Right forelimb (tissue), 1 donor: ENCODE measurements at regions not wholly inside any gene's neighbourhood (a gene's known extent, or its start where the extent isn't known, plus 50 kb on each side); places are given as distances from the start of the nearest gene placed in this dataset.
"Not testable (repeated sequence)": the region's sequence is repeated elsewhere in the genome, so short reads cannot be mapped to it uniquely, and the experiment has no call there.

Experiments used
- DNase-seq: peaks from one replicate; pipeline ENCODE4 v3.0.0-alpha.2; 2018

DNA sequence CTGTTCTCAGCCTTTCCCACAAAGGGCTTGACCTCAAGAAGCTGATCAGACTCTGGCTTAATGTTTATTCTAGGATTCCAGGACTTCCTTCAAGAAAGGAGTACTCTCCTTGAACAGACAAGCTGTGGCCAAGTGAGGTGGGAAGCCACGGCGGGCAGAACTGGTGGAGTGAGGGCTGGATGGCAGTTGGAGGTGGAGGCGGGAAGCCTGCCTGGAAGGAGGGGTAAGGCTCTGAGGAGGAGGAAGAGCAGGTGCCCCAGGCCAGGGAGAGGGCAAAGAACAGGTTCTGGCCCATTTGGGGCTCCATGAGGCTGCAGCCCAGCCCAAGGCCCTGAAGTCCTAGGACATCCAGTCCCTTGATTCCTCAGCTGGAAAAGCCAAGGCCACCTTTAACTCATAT, 143.9 kb downstream of the CYP26B1 start:
- no peak for DNase-seq

- DNase-seq = no peak
Observed at GRCh38 chr2:72003124-72003523, 144.5 kb downstream of the CYP26B1 start.

DNA sequence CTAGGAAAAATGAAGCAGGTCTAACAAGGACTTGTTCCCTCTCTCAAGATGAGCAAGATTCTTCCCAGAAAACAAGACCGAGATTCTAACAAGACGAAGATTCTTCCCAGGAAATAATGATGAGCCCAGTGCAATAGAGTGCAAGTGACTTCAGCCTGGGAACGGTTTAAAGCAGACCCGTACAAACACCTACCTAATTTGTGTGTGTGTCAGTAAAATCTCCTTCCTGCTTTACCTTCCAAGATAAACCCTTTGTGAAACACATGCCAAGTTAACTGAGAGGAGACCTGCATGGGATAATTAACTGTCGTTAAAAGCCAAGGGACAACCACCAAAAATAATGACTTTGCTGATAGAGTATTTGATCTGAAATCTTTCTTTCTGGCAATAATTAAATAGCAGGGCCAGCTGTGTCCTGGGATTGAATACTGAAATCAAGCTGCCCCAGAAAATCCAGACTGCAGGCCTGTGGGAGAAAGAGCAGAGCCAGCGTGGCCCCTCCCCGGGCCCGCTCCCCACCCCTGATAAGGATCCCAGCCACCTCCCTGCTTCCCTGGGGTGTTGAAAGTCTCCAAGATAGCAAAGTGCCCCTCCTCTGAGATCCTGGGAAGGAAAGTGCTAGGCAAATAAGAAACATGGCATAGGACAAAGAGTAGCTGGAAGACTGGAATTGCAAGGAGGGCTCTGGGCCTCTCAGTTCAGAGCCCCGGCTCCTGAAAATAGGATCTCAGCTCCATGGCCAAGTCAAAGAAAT, 145.5 kb downstream of the CYP26B1 start:
- no peak for DNase-seq

GRCh38 chr2:72000110-72000509, 147.6 kb downstream of the CYP26B1 start:
- no peak for DNase-seq

GRCh38 chr2:71999580-71999979, 148.1 kb downstream of the CYP26B1 start:
- no peak for DNase-seq

- no peak for DNase-seq
Observed at GRCh38 chr2:71997843-71998242, 149.8 kb downstream of the CYP26B1 start.

DNA sequence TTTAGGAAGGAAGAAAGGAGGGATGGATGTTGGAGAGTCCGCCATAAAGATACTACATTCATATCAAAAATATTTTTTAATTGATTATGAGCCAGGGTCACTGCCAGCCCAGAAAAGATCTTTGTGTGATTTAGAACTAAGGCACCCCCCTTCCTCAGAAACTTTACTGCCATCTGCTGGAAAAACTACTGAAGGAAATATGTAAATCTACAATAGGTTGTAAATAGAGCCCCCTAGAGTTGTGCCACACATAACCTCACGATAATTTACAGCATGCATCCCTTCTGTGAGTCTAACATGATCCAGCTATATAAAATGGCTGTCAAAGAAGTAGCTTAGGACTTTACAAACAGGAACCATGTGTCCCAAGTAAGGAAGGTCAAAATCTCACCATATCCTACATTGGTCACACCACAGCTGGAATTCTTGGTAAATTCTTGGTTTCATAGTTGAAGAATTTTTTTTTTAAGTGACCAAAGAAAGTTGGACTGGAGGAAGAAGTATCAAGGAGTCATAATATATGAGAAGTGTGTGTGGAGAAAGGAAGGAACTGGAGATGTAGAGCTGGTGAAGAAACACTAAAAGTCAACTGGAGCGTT, 152.5 kb downstream of the CYP26B1 start:
- DNase-seq = no peak

GRCh38 chr2:71992036-71992435, 155.6 kb downstream of the CYP26B1 start:
- DNase-seq = no peak

- DNase-seq = no peak
Observed at GRCh38 chr2:71991397-71991796, 156.3 kb downstream of the CYP26B1 start.

GRCh38 chr2:71990826-71991225, 156.8 kb downstream of the CYP26B1 start:
- no peak for DNase-seq

DNA sequence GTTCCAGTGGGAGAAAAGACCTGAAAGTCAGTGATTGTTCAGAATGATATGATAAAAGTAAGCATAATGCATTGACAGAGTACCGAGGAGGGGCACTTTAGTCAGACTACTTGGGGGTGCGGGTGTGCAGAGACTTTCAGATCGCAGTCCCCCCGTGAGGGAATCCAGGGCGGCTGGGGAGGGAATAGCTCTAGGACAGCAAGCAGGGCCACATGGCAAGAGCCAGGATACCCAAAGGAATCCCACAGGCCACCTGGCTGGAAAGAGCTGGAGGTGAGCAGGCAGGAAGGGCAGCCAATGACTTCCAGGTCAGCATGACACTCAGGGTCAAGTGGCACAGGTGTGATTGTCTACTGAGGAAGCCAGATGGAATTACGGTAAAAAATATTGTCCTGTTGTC, 157.5 kb downstream of the CYP26B1 start:
- no peak for DNase-seq

DNA sequence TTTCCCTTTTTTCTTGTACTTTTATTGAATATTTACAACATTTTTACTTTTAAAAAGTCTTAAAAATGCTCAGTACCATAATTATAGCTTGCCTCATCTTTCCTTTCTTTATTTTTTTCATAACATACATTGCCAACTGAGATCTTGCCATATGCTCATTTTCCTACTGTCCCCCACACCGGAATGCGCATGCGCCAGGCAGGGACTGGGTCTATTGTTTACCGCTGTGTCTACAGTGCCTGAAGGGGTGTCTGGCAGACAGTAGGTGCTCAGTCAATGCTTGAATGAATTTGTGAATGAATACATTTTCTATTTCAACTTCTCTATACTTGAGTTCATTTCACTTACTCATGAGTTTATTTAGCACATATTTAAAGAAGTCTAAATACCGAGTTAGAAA, 158.0 kb downstream of the CYP26B1 start:
- DNase-seq = no peak

DNA sequence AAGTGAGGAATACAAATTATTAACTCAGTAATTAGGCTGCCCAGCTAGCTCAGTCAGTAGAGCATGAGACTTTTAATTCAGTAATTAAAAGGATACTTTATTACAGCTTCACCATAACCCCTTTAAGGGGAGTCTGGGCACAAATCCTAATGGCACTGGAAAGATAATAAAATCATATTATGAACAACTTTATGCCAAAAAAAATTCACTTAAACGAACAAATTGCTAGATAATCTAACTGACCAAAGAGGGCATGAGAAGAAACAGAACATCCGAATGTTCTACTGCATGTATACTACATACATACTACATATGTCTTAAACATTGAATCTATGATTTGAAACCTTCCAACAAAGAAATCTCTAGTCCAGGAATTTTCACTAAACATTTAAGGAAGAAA, 159.5 kb downstream of the CYP26B1 start:
- DNase-seq = no peak

DNA sequence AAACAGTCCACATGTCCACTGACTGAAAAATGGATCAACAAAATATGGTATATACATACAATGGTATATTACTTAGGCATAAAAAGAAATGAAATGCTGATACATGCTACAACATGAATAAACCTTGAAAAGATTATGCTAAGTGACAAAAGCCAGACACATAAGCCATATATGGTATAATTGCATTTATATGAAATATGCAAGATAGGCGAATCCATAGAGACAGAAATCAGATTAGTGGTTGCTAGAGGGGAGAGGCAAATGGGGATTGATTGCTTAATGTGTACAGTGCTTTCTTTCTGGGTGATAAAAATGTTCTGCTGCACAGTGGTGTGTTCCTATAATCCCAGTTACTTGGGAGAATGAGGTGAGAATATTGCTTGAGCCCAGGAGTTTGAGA, 171.0 kb downstream of the CYP26B1 start:
- no peak for DNase-seq

DNA sequence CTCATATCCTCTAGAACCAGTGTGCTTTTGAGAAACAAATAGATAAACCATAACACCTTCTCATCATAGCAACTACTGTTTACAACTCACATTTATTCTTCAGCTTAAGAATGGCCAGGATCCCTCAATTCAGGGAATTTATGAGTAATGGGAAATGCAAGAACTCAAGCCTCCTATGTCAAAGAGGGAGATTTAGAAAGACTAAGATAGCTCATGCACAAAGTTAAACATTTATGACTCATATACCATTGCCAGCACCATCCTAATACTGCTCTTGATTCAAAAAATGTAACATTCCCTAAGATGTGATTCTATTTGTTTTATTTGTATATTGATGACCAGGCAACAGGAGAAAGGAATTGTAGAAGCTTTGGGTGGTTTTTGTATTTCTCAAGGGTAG, 172.8 kb downstream of the CYP26B1 start:
- DNase-seq = no peak

GRCh38 chr2:71971493-71971892, 176.2 kb downstream of the CYP26B1 start:
- no peak for DNase-seq

DNA sequence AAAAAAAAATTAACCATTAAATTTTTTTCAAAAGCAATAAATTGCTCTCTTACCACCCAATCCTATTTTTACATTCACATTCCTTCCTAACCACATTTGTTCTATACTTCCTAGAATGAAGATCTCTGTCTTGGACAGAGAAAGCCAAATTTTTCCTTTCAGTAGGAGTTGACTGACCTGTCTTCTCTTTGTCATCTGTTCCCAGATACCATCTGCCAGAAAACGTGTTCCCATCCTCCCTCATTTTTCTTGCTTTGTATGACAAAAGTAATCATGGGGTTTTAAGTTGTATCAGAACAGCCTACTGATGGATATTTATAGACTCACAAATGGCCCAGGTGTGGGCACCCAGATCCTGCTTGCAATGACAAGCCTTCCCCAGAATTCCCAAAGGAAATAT, 182.1 kb downstream of the CYP26B1 start:
- DNase-seq = no peak

DNA sequence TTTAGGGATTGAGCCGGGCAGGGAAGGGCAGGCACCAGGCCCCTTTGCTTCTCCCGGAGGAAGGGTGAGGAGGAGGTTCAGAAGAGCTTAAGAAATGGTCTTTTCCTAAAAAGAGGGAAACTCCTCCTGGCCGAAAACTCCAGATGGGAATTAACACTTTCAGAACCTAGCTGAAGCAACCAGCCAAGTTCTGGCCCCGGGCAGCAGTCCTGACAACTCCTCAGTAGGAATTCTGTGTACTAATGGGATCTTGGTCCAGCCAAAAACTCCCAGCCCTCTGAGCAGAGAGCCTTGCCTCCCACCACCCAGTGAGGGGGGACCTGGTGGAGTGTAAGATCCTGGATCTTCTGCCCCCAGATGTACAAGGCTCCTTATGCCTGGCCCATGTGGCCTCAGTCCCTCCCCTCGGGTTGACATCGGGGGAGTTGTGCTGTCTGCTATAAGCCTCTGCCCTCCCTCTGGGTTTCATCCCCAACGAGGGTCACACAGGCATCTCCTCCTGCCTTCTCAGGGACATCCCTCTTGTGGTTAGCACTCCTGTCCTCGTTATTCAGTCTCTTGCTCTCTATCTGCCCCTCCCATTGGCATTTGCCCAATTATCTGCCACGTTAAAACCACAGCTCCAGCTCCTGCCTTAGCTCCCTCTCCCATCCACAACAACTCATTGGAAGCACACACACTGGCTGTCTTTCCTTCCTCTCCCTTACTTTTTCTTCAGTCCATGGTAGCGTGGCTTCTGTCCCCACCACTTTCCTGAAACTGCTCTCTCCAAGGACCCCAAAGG, 184.6 kb downstream of the CYP26B1 start:
- no peak for DNase-seq

- no peak for DNase-seq
Observed at GRCh38 chr2:71962350-71962749, 185.3 kb downstream of the CYP26B1 start.

DNA sequence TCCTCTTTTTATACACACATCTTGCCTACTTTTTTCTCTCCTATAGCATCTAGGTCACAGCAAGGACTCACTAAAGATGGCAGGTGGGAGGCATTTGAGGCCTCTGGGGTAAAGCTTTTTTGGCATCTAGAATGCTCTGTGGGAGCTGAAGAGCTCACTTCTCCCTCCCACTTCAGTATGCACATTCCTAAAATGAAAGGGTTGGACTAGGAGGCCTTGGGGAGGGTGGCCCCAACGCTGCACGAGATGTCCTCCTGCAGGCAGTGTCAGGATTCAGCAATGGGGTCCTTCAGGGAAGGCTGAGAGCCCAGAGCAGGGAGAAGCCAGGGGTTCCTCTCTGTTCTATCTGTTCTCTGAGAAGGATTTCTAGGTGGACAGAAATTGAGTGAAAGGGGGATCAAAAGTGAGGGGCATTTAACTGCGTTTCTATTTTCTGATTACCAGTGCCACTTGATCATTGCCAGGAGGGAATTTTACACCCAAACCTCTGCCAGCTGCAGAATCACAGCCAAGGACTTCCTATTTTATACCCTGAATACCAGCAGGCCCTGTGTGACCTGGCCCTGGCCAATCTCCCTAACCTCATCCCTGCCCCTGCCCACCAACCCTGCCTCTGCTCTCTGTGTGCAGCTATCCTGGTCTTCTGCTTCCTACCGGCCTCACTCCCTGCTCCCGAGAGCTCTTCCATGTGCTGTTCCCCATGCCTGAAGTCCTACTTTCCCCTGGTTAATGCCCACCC, 186.2 kb downstream of the CYP26B1 start:
- no peak for DNase-seq

- no peak for DNase-seq
Observed at GRCh38 chr2:71959494-71959893, 188.2 kb downstream of the CYP26B1 start.

DNA sequence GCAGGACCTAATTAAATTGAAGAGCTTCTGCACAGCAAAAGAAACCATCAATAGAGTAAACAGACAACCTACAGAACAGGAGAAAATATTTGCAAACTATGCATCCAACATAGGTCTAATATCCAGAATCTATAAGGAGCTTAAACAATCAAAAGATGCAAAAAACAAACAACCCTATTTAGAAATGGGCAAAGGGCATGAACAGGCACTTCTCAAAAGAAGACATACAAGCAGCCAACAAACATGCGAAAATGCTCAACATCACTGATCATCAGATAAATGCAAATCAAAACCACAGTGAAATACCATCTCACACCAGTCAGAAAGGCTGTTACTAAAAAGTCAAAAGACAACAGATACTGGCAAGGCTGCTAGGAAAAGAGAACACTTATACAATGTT, 189.2 kb downstream of the CYP26B1 start:
- DNase-seq = not testable (repeated sequence)

DNA sequence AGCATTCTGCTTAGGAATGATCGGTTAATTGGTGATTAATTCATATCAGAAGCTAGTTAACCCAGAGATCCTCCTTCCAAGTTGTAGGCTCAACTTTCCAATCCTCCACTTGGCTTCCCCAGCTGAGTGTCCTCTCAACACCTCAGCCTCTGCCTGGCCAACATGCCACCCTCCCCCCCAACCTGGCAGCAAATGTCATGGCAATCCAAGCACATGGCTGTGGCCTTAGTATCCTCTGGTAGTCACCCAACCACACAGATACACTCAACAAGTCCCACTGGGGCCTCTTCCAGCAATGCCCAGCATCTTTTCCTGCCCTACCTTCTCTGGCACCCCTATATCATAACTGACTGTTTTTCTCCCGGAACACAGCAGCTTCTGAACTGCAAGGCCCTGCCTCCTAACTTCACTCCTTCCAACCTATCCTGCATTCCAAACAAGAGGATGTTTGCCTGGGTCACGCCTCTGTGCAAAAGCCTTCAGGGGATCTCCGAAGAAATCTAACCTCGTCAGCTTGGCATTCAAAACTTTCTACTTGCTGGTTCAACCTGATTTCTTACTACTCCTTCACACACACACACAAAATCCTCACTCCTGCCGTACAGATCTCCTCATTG, 195.0 kb downstream of the CYP26B1 start:
- no peak for DNase-seq
